GM18867 (cell line): ENCODE measurements at regions not wholly inside any gene's neighbourhood (a gene's known extent, or its start where the extent isn't known, plus 50 kb on each side); places are given as distances from the start of the nearest gene placed in this dataset.

Experiments used
- ATAC-seq: cut with Tn5 transposase; IDR thresholded peaks from one replicate; pipeline ENCODE4 v1.9.1; 2021; ENCODE audit warnings: mild to moderate bottlenecking, moderate library complexity; ENCODE audit not compliant: unreplicated experiment

DNA sequence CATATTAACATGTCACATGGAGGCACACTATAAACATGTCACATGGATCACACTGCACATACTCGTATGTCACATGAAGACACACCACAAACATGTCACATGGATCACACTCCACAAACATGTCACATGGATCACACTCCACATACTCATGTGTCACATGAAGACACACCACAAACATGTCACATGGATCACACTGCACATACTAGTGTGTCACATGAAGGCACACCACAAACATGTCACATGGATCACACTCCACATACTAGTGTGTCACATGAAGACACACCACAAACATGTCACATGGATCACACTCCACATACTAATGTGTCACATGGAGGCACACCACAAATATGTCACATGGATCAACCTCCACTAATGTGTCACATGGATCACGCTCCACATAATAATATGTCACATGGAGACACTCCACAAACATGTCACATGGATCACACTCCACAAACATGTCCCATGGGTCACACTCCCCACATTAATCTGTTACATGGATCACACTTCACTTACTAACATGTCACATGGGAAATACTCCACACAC, 195.6 kb upstream of the PFKP start:
- ATAC-seq, result no peak

DNA sequence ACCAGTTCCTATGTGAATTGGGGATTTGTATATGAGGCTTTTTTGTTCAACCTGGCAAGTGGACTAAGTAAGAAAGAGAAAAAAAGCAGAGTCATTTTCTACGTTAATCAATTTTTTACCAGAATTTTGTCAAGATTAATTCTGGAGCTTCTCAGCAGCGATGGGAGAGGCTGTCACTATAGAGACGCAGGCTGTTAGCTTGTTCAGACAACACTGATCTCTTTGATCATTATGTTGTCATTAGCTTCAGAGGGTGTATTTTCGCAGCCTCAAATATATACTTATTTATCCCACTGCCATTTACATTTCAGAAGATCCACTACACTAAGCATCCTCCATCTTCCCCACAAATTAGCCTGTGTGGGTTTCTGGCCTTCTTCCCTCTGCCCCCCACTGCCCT, 196.7 kb upstream of the PFKP start:
- ATAC-seq, result no peak

DNA sequence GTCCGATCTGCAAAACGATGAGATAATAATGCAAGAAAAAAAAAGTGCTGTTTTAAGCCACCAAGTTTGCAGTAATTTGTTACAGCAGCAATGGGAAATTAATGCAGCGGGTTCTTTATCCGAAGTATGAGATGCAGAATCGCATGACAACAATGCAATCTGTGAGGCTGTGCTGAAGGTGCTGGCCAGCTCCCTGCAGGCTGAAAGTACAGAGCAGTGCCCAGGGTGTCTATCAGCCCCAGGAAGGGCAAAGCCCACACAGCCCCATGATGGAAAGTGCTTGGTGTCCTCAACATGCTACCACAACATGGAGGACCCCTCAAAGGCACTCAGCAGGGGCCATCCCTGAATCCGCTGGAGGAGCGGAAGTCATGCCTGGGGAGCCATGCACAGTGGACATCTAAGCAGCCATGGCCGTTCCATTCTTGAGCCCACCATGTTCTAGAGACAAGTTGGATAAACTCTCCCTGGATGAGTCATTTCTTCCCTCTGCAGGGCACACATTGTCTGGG, 199.5 kb upstream of the PFKP start:
- ATAC-seq, result no peak

DNA sequence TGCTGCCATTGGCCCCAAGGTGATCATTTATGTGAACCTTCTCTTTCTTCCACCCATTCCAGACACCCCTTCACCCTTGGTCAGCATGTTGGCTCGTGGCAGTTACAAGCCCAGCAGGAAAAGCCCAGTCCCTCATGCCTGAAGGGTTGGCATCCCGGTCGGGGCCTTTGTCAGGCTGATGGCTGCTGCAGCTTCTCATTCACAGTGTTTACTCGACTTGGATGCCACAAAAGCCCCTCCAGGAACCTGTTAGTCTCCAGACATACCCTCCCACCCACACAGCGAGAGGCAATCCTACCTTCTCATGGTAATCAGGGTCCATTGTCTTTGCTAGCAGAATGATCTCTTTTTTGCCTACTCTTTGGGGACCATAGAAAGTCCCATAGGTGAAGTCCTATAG, 200.8 kb upstream of the PFKP start:
- ATAC-seq, result no peak

DNA sequence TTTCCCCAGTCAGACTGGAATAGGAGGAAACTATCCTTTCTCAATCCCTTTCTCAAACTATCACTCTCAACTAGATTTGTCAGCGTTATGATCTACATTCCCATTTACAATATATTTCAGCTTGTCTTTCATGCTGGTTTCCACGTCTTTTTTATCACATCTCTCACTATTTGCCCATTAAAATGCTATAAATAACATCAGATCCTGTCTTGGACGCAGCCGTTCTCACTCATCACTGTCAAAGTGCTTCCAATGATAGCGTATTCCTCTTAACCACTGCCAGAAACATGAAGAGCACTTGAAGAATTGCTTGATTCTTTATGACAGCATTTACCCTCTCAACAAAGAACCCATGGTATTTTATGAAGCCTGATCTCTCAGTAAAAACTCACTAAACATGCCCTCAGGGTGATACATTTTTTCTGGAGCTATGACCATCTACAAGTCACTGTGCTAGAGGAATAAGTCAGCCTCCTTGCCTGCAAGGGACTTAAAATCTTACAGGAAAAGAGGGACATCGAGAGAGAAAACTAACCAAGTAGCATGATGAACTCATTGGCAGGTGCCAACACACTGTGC, 205.6 kb upstream of the PFKP start:
- ATAC-seq, result no peak

DNA sequence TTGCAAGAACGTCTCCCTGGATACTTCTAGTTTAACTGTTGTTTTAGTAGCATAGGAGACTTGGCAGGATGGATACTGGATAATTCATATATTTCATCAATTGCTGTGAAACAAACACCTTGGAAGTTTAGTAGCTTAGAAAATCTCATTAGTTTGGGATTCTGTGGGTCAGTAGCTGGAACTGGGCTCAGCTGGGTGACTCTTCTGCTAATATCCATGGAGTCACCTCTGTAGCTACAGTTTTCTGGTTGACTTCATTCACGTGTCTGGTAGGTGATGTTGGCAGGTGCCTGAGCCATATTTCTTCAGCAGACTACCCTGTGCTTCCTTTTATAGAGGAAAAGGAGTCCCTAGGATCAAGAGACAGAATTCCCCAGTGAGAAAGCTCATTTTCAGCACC, 208.9 kb upstream of the PFKP start:
- ATAC-seq, result no peak

DNA sequence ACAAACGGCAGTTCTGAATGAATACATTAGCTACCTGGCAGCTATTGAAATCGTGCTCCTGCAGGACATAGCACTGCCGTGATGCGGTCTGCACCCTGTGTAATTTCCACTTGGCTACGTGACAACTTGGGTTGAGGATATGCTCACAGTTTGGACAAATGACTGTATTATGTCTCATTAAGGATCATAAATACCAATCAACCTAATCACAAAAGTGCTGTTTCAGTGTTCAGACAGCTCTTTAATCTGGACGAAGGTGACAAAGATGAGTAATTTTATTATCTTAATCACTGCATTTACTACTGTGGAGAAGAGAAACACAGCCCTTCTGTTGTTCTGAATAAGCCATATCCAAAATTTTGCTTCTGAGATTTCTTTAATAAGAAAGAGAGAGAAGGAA, 210.8 kb upstream of the PFKP start:
- ATAC-seq, result no peak

DNA sequence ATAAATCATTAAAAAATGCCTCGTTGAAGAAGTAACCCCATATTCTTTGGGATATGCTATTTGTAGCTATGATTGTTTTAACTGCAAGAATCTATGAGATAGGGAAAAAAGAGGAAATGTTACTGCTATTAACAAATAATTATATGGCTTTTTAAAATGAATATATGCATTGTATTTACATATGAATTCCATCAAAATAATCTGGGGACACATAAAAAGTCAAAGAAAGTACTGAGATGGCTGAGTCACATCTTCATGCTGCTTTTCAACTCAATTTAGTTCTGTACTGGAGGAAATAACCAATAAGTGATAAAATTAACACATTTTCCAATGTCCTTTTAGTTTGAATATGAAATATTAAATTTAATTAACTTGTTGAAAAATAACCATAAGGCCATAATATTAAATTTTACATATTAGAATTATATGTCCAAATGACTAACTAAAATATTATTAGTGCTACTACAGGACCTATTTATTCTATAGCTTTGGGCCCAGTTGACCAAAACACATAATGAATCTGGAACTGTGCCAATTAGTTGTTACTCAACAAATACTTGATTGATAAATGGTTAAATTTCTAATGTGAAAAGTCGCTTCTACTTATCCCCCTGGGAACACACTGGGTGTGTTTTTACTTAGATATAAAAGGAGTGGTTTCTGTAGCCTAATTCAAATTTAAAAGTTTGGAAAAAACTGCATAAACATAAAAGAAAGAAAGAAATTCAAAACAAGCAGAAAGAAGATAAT, 214.6 kb upstream of the PFKP start:
- ATAC-seq, result no peak

DNA sequence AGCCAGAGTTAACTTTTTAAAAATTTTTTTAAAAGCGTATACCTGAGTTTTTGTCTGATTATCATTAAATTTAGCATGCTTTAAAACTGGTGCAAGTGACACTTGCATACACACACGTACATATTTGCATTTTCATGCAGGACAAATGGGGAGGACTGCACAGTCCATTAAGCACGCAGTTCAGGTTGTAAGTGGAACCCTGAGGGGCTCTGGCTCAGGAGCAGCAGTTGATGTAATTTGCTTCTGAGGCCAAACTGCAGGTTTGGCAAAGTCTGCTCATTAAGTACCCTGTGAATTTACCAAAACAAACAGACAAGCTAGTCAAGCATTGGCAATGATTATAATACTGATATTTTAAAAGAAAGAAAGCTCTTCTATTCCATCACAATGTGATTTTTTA, 215.8 kb upstream of the PFKP start:
- no peak for ATAC-seq

DNA sequence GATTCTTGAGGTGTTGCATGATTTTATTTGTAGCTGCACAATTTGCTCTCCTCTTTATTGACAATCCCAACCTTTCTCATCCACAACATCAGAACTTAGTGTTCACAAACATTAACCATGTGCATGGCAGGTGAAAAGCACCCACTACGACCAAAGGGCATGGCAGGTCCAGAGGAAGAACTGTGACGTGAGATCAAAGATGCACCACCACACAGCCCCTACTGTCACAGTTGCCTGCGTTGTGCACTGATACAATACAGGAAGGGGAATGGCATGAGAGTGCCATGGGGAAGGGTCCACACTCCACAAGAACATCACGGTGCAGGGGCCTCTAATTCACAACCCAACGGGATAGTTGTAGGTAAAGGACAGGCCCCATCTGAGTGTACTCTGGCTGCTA, 217.1 kb upstream of the PFKP start:
- ATAC-seq, result no peak

DNA sequence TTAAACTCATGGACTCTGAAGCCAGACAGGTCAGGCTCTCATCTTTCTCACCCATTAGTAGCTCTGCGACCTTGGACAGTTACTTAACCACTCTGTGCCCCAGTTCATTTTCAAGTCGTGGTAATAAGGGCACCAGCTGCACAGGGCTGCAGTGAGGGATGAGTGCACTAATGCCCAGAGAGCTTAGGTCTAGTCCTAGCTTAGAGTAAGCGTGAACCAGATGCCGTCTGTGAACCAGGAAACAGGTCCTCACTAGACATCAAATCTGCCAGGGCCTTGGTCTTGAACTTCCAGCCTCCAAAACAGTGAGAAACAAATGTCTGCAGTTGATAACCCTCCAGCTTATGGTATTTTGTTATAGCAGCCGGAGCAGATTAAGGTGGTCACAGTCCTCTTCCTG, 222.4 kb upstream of the PFKP start:
- no peak for ATAC-seq

DNA sequence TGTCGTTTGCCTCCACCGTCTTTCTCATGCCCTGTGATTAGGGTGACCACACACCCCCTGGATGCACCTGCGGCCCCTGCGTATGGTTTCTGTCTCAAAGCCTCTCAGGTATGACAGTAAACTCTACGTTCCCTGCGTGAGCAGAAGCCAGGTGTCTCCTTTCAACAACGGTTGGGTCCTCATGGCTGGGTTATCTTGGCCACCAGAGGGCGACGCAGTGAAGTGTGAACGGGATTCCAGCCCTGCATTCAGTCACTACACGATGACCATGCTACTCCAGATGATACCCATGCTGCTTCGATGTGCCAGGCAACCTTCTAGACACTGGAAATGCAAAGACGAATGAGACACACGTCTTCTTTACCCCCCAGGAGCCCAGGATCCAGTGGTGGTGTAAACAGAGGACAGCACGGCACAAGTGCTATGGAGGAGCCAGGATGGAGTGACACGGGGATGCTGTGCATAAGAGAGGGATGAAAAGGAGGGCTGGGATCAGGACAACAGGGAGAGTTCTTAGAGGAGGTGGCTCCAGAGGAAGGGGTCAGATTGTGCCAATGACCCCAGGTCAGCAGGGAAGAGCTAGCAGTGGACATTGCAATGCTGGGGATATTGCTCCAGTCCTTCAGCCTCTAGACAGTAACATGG, 228.1 kb upstream of the PFKP start:
- ATAC-seq, result peak; percentile 73

DNA sequence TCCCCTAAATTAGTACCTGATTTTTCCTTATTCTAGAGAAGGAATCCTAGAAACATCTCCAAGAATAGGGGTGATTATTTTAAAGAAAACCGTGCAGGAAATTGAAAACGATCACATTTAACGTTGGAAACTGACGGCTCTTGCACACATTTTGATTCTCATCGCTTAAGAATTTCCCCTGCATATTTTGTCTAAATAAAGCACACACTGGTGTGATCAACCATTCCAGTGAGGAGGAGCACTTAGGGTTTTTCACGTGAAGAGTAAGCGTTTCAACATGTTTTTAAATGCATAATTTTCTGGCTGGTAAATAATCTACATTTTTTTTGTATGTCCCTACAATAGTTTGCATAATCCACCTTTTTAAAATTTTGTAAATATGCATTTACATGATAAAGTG, 229.7 kb upstream of the PFKP start:
- ATAC-seq, result no peak

DNA sequence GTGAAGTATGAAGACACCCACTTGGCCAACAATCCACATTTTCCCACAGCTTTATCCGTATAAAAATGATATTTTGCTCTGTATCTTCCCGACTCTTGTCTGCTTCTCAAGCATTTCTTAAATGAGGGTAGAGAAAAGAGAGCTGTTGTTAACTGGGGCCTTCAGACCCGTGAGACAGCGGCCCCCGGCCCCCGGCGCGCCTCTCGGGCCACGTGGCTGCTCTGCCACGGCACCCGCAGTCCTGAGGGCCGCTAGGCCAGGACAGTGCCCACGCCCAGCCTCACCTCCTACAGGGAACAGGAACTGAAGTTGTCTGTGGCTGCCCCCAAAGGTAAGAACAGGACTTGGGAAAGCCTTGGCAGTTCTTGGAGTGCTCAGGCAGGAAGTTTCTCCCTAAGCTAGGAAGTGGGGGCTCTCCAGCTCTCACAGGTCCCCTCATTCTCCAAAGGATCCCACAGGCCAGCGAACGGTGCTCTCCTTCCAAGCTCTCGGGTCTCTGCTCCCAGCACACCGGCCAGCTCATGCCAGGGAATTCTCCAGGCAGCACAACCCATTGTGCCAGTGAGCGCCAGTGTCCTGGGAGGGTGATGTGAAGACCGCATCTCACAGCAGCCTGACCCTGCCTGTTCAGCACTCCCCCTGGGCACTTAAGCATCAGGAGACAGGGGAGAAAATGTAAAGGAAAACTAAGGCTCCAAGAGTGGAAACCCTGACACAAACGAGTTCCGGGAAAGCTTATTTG, 230.3 kb upstream of the PFKP start:
- no peak for ATAC-seq

DNA sequence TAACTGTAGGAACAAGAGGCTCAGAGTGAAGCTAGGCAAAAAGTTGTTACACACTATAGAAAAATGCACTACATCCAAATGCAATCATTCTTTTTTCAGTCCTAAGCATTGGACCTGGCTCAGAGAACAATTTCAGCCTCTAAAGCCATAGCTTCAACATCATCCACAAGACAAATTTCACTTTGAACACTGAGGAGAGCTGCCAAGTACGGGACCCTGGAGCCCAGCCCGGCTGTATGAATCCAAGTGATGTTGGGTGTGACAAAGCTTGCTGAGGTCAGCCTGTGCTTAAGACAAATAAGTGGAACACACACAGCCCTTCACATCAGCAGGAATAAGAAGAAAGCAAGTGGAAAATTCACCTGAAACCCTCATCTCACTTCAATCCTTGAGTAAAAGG, 233.1 kb upstream of the PFKP start:
- no peak for ATAC-seq

DNA sequence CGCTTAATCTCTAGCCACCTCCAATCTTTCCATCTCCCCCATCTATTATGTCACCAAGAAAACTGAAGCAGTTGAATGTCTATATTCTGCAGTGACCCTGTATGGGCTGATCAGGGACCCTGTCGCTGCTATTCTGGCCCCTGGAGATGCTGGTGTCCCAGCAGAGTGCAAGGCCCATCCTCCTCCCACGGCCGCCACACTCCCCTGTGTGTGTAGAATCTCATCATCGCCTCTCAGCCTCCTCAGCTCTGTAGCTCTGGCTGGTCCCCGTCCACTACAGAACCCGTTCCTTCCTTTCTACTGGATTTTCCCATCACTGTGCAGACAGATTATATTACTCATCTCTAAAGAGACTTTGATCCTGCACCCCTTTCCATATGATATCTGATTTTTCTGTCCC, 235.8 kb upstream of the PFKP start:
- ATAC-seq, result no peak

DNA sequence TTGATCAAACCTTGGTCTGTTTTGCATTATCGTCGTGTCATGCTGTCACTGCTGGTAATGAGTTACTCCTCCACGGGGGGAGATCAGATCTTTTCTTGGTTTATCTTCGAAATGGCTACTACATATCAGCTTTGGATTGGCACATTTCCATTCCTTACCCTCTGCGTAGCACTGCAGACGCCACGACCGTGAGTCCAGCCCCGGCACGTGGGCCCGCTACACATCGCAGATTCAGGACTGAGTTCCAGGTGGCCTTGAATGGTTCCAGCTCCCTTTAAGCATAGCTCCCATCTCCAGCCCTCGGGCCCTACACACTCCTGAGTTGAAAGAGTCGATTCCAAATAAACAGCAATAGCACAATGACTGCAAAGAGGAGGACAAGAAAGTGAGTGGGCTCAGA, 238.6 kb upstream of the PFKP start:
- ATAC-seq, result no peak

DNA sequence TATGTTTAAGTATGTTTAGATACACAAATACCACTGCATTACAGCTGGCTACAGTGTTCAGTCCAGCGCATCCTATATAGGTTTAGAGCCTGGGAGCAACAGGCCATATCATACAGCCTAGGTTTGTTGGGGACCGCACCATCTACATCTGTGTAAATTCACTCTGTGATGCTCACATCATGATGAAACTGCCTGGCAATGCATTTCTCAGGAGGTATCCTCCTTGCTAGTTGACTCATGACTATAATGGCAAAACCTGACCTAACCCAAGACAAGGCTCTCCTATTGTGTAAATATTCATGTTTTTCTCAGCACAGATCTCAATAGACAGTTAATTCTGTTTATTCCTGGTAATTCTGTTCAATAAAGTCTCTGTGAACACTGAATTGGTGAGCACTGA, 240.7 kb upstream of the PFKP start:
- no peak for ATAC-seq

DNA sequence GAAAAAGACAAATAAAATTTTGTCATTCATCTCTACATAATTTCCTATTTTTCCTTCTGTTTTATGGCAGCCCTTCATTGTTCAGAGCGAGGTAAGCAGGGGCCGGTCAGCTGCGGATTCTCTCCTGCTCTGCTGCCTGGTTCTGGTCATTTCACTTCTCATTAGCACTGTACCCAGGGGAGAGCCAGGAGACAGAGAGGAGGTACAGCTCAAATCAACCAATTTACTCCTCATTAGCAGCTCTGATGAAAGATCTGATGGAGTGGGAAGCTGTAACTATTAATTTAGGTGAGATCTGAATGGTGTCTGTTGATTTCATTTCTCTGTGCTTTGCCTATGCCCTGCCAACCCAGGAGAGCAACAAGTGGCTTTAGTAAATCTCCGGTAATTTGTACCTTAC, 241.5 kb upstream of the PFKP start:
- ATAC-seq, result no peak

DNA sequence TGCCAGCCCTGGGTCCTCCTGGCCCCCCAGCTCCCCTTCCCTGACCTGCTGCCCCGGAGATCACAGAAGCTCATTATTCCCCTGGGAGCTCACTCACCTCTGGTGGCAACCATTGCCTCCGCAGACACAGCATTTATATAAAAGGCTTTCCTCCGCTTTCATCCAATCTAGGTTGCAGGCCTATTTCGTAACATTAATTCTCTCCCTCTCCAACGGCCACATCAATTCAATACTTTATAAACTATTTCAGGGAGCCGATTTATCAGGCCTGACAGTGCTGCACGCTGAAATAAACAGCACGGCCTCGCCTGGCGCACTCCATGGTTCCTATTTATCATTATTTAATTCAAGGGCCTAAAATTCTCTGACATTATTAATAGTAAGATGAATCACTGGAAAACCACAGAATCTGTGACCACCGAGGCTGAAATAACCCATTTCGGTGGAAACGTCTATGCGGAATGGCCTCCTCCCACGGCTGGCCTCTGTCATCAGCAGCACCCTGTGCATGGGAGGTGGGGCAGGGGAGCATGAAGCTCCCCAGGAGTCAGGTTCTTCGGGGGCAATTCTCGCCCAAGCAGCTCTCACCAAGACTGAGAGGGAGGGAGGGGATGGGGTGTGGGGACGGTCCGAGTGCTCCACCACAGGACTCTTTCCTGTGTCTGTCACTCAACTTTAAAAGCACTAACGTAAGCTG, 249.3 kb upstream of the PFKP start:
- no peak for ATAC-seq

DNA sequence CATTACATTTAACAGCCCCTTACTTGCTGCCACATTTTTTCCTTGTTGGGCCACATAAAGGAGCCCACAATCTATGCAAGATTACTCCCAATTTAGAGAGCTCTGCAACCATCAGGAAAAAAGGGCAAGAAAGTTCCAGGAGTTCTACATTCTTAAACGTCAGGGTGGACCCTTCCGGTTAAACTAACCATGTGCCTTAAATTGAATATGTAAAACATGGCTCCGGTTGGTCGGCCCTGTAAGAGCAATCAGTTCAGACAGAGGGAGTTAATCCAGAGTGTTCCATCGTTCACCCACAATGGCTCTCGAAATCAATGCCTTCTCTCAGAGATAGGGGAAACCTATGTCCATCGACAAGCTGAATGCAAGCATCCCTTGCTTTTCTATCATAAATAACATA, 253.7 kb upstream of the PFKP start:
- no peak for ATAC-seq
